NCI-H2196 treated with DMSO at 0.1 percent for 48 hours (cell line): ENCODE measurements at regions not wholly inside any gene's neighbourhood (a gene's known extent, or its start where the extent isn't known, plus 50 kb on each side); places are given as distances from the start of the nearest gene placed in this dataset.
"Not testable (repeated sequence)": the region's sequence is repeated elsewhere in the genome, so short reads cannot be mapped to it uniquely, and the experiment has no call there.

Experiments used
- DNase-seq: peaks from one replicate; lab custom pipeline; 2025; ENCODE audit not compliant: unreplicated experiment; lab: John Stamatoyannopoulos, UW

- not testable (repeated sequence) for DNase-seq
These were observed 640.9 kb upstream of the SYNCRIP start for GRCh38 chr6:86283596-86283995.

- DNase-seq, result no peak
These were observed 633.4 kb upstream of the SYNCRIP start for GRCh38 chr6:86276056-86276455.

GRCh38 chr6:86273936-86274335 lies 631.2 kb upstream of the SYNCRIP start:
- no peak for DNase-seq

GRCh38 chr6:86256615-86257187 lies 614.0 kb upstream of the SYNCRIP start:
- DNase-seq, result no peak

GRCh38 chr6:86255973-86256372 lies 613.3 kb upstream of the SYNCRIP start:
- no peak for DNase-seq

- DNase-seq, result no peak
These were observed 608.4 kb upstream of the SYNCRIP start for GRCh38 chr6:86251106-86251505.

GRCh38 chr6:86217906-86218305 lies 575.2 kb upstream of the SYNCRIP start:
- DNase-seq, result no peak

- DNase-seq, result no peak
These were observed 572.6 kb upstream of the SYNCRIP start for GRCh38 chr6:86215323-86215722.

- no peak for DNase-seq
These were observed 563.3 kb upstream of the SYNCRIP start for GRCh38 chr6:86205980-86206379.

GRCh38 chr6:86203044-86203443 lies 560.4 kb upstream of the SYNCRIP start:
- no peak for DNase-seq

- DNase-seq, result no peak
These were observed 551.1 kb upstream of the SYNCRIP start for GRCh38 chr6:86193821-86194220.

GRCh38 chr6:86192123-86192522 lies 549.4 kb upstream of the SYNCRIP start:
- no peak for DNase-seq

GRCh38 chr6:86175149-86175548 lies 532.5 kb upstream of the SYNCRIP start:
- not testable (repeated sequence) for DNase-seq

GRCh38 chr6:86154852-86155251 lies 512.2 kb upstream of the SYNCRIP start:
- no peak for DNase-seq

- no peak for DNase-seq
These were observed 510.8 kb upstream of the SYNCRIP start for GRCh38 chr6:86153521-86153920.

- DNase-seq, result no peak
These were observed 509.9 kb upstream of the SYNCRIP start for GRCh38 chr6:86152546-86152945.

- DNase-seq, result no peak
These were observed 505.9 kb upstream of the SYNCRIP start for GRCh38 chr6:86148586-86148985.

- DNase-seq, result no peak
These were observed 505.2 kb upstream of the SYNCRIP start for GRCh38 chr6:86147859-86148258.

GRCh38 chr6:86147311-86147710 lies 504.6 kb upstream of the SYNCRIP start:
- no peak for DNase-seq

GRCh38 chr6:86146751-86147150 lies 504.1 kb upstream of the SYNCRIP start:
- not testable (repeated sequence) for DNase-seq

- DNase-seq, result no peak
These were observed 499.6 kb upstream of the SYNCRIP start for GRCh38 chr6:86142326-86142725.

GRCh38 chr6:86128130-86128814 lies 485.6 kb upstream of the SYNCRIP start:
- no peak for DNase-seq

GRCh38 chr6:86122086-86122485 lies 479.4 kb upstream of the SYNCRIP start:
- DNase-seq, result no peak
